ENCODE measurements at regions not wholly inside any gene's neighbourhood (a gene's known extent, or its start where the extent isn't known, plus 50 kb on each side); places are given as distances from the start of the nearest gene placed in this dataset.
A peak's percentile ranks its signal among the peaks of the same experiment; 100 is the strongest.
"Not testable (repeated sequence)": the region's sequence is repeated elsewhere in the genome, so short reads cannot be mapped to it uniquely, and the experiment has no call there.

- DNase-seq = no peak
- intact Hi-C loops (cut with DNase I) = no loop called here
Measured at GRCh38 chr2:225820826-225821225, 421.3 kb downstream of the NYAP2 start.

DNA sequence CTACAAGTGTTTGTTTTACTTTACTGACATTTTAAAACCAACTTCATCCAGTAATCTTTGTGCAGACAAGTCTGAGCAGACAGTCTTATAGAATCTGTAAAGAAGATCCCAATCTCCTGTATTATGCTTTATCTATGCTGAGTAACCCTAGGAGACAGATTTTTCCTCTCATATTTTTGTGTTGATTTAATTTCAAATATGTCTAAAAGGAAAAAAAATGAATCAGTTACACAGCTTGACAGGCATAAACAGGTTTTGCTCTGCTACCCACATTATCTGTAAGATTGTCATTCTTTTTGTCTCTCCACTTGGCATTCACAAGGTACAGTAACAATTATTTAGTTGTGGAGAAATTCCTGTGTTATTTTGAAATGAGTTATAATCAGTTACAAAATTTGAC lies 415.0 kb downstream of the NYAP2 start:
- no peak for DNase-seq
- intact Hi-C loops (cut with DNase I) = no loop called here

GRCh38 chr2:225806105-225806504 lies 406.6 kb downstream of the NYAP2 start:
- intact Hi-C loops (cut with DNase I) = no loop called here
- no peak for DNase-seq

GRCh38 chr2:225802076-225802475 lies 402.6 kb downstream of the NYAP2 start:
- DNase-seq; intact Hi-C loops (cut with DNase I): not testable (repeated sequence)

DNA sequence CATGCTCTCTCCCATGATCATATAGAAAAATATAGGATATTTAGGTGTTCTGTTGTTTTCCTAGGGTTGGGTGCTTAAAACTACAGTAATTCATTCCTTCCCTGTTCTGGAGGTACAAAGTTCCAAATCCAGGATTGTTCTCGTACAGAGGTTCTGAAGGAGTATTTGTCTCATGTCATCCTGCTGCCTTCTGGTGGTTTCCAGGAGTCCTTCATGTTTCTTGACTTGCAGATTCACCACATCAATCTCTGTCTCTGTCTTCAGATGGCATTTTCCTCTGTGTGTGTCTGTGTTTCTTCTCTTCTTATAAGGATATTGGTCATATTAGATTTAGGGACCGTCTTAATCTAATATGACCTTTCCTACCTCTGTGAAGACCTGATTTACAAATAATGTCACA lies 397.9 kb downstream of the NYAP2 start:
- DNase-seq = no peak
- intact Hi-C loops (cut with DNase I) = no loop called here

GRCh38 chr2:225794652-225795400 lies 395.3 kb downstream of the NYAP2 start:
- intact Hi-C loops (cut with DNase I) = no loop called here
- no peak for DNase-seq

GRCh38 chr2:225793736-225794550 lies 394.4 kb downstream of the NYAP2 start:
- intact Hi-C loops (cut with DNase I) = no loop called here

DNA sequence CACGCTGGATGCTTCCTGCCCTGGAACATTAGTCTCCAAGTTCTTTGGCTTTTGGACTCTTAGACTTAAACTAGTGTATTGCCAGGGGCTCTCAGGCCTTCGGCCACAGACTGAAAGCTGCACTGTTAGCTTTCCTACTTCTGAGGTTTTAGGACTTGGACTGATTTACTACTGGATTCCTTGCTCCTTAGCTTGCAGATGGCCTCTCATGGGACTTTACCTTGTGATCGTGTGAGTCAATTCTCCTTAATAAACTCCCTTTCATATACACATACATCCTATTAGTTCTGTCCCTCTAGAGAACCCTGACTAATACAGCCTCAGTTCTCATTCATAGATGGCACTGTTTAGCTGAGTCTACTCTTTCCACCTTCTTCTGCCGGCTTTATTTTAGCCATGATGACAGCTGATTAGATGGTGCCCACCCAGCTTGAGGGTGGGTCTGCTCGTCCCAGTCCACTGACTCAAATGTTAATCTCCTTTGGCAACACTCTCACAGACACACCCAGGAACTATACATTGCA lies 389.1 kb downstream of the NYAP2 start:
- intact Hi-C loops (cut with DNase I) = no loop called here
- DNase-seq = no peak

More at GRCh38 chr2:225793736-225794550, 394.4 kb downstream of the NYAP2 start:
- peak in 21 of 42 donors; percentile 1 to 58 (median 21) for DNase-seq

DNA sequence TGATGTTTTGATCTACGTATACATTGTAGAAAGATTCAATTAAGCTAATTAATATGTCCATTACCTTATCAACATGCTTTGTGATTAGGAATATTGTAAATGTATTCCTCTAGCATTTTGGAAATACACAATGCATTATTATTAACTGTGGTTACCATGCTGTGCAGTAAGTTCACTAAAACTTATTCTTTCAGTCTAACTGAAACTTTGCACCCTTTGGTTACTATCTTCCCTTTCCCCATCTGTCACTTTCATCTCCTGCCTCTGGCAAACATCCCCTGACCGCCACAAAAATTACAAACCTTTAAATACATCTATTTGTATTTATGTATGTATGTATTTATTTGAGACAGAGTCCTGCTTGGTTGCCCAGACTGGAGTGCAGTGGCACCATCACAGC lies 388.0 kb downstream of the NYAP2 start:
- intact Hi-C loops (cut with DNase I) = no loop called here
- no peak for DNase-seq

DNA sequence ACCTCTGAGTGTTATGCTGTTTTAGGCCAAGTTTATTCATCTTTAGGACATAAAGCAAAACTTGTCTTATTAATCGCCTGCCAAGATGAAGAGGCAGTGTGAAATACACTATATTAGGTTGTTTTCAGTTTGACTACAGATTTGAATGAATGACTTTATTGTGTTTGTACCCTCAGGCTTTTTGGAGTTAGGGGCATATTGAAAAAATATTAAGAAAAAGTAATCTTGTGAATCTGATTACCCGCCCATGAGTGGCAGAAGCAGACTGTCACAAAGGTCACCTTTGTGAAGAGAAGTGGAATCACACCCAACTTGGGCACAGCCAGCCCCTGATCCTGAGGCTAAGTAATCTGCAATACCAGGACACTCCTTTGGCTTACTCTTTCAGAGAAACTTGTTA lies 382.5 kb downstream of the NYAP2 start:
- DNase-seq = no peak
- intact Hi-C loops (cut with DNase I) = no loop called here

GRCh38 chr2:225781145-225781544 lies 381.6 kb downstream of the NYAP2 start:
- DNase-seq = no peak
- intact Hi-C loops (cut with DNase I) = no loop called here

- DNase-seq = no peak
Measured at GRCh38 chr2:225779829-225780228, 380.3 kb downstream of the NYAP2 start.

GRCh38 chr2:225773148-225773547 lies 373.6 kb downstream of the NYAP2 start:
- no peak for DNase-seq
- intact Hi-C loops (cut with DNase I) = no loop called here

More at GRCh38 chr2:225779829-225780228, 380.3 kb downstream of the NYAP2 start:
- intact Hi-C loops (cut with DNase I) = no loop called here

- intact Hi-C loops (cut with DNase I) = no loop called here
- DNase-seq = no peak
Measured at GRCh38 chr2:225771701-225772100, 372.2 kb downstream of the NYAP2 start.

DNA sequence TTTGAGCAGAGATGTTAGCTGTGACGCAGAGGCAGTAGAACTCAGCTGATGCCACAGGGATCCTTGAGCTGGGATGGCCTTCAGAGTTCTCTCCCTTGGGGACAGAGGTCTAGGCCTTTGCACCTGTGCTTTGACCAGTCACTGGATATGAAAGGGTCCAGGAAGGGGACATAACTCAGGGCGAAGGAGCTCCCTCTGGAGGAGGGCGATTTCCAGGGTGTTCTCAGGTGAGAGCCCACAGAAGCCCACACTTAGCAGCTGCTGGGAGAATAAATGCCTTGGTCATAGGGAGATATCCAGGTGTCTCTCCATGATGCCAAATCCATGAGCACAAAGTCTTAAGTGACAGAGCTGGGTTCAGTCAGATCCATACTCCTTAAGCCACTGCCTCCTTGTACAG lies 369.2 kb downstream of the NYAP2 start:
- DNase-seq = peak in 19 of 42 donors; percentile 1 to 60 (median 19)
- intact Hi-C loops (cut with DNase I) = no loop called here

DNA sequence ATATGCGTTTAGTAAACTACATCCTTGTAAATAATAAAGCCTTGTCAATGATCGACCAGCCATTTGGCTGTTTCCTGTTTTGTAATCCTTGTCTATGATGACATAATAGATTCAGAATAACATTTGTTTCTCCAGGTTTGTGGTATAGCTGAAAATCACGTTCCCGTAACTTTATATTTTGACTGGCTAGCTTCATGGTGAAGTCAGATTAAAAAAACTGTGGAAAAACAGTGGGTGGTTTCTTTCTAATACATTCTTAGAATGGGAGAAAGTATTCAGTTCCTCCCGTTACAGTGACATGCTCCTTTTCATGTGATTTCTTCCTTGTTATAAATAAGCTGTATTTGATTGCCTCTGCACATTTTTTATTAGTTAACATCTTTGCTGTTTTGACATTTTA lies 366.9 kb downstream of the NYAP2 start:
- intact Hi-C loops (cut with DNase I) = no loop called here
- no peak for DNase-seq

GRCh38 chr2:225765820-225766219 lies 366.3 kb downstream of the NYAP2 start:
- DNase-seq = peak in 4 of 42 donors; percentile 6 to 21 (median 10)
- intact Hi-C loops (cut with DNase I) = no loop called here

DNA sequence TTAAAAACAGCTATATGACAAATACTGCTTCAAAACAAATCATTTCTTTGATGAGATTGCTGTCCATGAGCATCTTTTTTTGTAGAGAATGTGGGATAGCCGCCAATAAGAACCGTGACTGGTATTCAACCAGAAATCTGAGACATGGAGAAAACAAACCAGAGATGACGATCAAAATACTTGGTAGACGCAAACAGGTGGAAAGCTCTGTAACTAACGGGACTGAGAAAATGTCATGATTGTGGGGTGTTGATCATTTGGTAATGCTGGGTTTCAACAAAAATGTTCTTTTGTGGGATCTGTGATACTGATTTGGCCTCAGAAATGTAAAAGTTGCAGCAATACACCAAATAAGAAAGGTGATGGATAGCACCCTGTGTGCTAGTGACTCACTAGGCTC lies 364.8 kb downstream of the NYAP2 start:
- DNase-seq = no peak
- intact Hi-C loops (cut with DNase I) = no loop called here

DNA sequence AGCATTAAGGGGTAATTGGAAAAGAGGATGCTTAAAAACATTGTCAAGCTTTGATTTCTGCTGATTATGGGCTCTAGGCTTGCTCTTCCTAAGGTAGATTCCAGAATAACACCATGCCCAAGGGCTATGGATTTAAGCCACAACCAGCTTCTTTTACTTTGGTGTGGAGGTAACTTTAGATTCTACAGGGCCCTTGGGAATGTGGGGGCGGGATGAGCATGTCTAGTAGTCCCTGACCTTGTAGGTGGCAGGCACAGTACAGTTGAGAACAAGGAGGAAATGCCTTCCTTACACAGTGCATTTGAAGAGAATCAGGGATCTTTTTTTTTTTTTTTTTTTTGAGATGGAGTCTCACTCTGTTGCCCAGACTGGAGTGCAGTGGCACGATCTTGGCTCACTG lies 364.2 kb downstream of the NYAP2 start:
- intact Hi-C loops (cut with DNase I) = no loop called here
- no peak for DNase-seq

DNA sequence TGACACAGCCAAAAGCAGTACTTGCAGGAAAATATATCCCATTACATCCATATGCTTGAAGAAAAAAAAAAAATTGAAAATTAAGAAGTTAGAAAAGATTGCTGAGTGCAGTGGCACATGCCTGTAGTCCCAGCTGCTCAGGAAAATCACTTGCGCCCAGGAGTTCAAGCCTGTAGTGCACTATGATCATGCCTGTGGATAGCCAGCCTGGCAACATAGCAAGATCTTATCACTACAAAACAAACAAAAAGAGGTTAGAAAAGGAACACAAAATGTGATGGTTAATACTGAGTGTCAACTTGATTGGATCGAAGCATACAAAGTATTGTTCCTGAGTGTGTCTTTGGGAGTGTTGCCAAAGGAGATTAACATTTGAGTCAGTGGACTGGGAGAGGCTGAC lies 361.9 kb downstream of the NYAP2 start:
- DNase-seq = no peak
- intact Hi-C loops (cut with DNase I) = no loop called here

Data from head of caudate nucleus (tissue), 42 donors.